ENCODE measurements at regions not wholly inside any gene's neighbourhood (a gene's known extent, or its start where the extent isn't known, plus 50 kb on each side); places are given as distances from the start of the nearest gene placed in this dataset.

GRCh38 chr17:34465789-34466188, 102.8 kb upstream of the CCL1 start:
- TF ChIP-seq CTCF (IDR thresholded peaks at IDR 0.05): no peak
- TF ChIP-seq POLR2A (IDR thresholded peaks at IDR 0.05): no peak
